Hepatic stellate cell (primary cell): ENCODE measurements at regions not wholly inside any gene's neighbourhood (a gene's known extent, or its start where the extent isn't known, plus 50 kb on each side); places are given as distances from the start of the nearest gene placed in this dataset.

Source experiments
- DNase-seq: peaks from one replicate; pipeline ENCODE4 v3.0.0; 2011; ENCODE audit warnings: low spot score

- DNase-seq = no peak
These were observed 132.1 kb upstream of the MTAP start for GRCh38 chr9:21670374-21670773.

GRCh38 chr9:21672140-21672539, 130.3 kb upstream of the MTAP start:
- no peak for DNase-seq

- no peak for DNase-seq
These were observed 129.7 kb upstream of the MTAP start for GRCh38 chr9:21672761-21673160.

GRCh38 chr9:21674894-21675293, 127.5 kb upstream of the MTAP start:
- DNase-seq = no peak

GRCh38 chr9:21677387-21677786, 125.0 kb upstream of the MTAP start:
- no peak for DNase-seq

GRCh38 chr9:21677834-21678233, 124.6 kb upstream of the MTAP start:
- DNase-seq = no peak

- no peak for DNase-seq
These were observed 123.0 kb upstream of the MTAP start for GRCh38 chr9:21679432-21679831.

GRCh38 chr9:21680590-21680989, 121.8 kb upstream of the MTAP start:
- no peak for DNase-seq

GRCh38 chr9:21681641-21682040, 120.8 kb upstream of the MTAP start:
- no peak for DNase-seq

- DNase-seq = no peak
These were observed 120.1 kb upstream of the MTAP start for GRCh38 chr9:21682381-21682780.

GRCh38 chr9:21682981-21683380, 119.5 kb upstream of the MTAP start:
- no peak for DNase-seq

GRCh38 chr9:21683484-21684175, 118.8 kb upstream of the MTAP start:
- DNase-seq = no peak

- DNase-seq = no peak
These were observed 118.2 kb upstream of the MTAP start for GRCh38 chr9:21684231-21684630.

- DNase-seq = no peak
These were observed 117.5 kb upstream of the MTAP start for GRCh38 chr9:21684831-21685362.

GRCh38 chr9:21685502-21685901, 116.9 kb upstream of the MTAP start:
- DNase-seq = no peak

- DNase-seq = no peak
These were observed 115.7 kb upstream of the MTAP start for GRCh38 chr9:21686738-21687137.

- DNase-seq = no peak
These were observed 115.1 kb upstream of the MTAP start for GRCh38 chr9:21687351-21687750.

- DNase-seq = peak; percentile 35
These were observed 114.0 kb upstream of the MTAP start for GRCh38 chr9:21688108-21689102.

GRCh38 chr9:21689854-21690253, 112.6 kb upstream of the MTAP start:
- no peak for DNase-seq

- DNase-seq = no peak
These were observed 111.9 kb upstream of the MTAP start for GRCh38 chr9:21690561-21690960.

GRCh38 chr9:21692390-21692789, 110.0 kb upstream of the MTAP start:
- DNase-seq = no peak

GRCh38 chr9:21694424-21694823, 108.0 kb upstream of the MTAP start:
- no peak for DNase-seq

- no peak for DNase-seq
These were observed 107.0 kb upstream of the MTAP start for GRCh38 chr9:21695443-21695842.
